K562 (cell line): ENCODE measurements at regions not wholly inside any gene's neighbourhood (a gene's known extent, or its start where the extent isn't known, plus 50 kb on each side); places are given as distances from the start of the nearest gene placed in this dataset.

Experiments used
- BCL6 ChIP-seq: fragments of 250-450 bp; sonication (Bioruptor Pico); IDR thresholded peaks from 2 replicates; pipeline ENCODE4 v1.4.0; 2020
- CREB1 ChIP-seq, 2 experiments: sonication (generic) in 1 of 2; formaldehyde crosslinking in 1 of 2; IDR thresholded peaks; 2 replicates each; pipeline versions ENCODE4 v1.6.1 to v1.8.0; 2012 to 2022; ENCODE audit warnings: inconsistent platforms in 1 of 2, mild to moderate bottlenecking in 1 of 2, missing genetic modification reagents in 1 of 2, moderate library complexity in 1 of 2
- FOXA3 ChIP-seq, 2 experiments: fragments of 450-650 bp in 1 of 2; sonication (generic) in 1 of 2; formaldehyde crosslinking; IDR thresholded peaks in 1 of 2; conservative IDR thresholded peaks in 1 of 2; 2 replicates each; pipeline versions ENCODE4 v1.4.0 to v1.8.0; 2020 to 2022; ENCODE audit warnings: mild to moderate bottlenecking in 2 of 2, missing genetic modification reagents in 1 of 2
- GABPB1 ChIP-seq: sonication (generic); formaldehyde crosslinking; IDR thresholded peaks from 2 replicates; pipeline ENCODE4 v1.8.0; 2022; ENCODE audit warnings: mild to moderate bottlenecking, missing genetic modification reagents
- HDAC3 ChIP-seq: fragments of 450-650 bp; IDR thresholded peaks from 2 replicates; pipeline ENCODE4 v1.6.1; 2018; ENCODE audit warnings: borderline replicate concordance, mild to moderate bottlenecking, moderate library complexity; ENCODE audit not compliant: partially characterized antibody
- HIVEP1 ChIP-seq: fragments of 250-450 bp; sonication (Bioruptor Pico); IDR thresholded peaks from 2 replicates; pipeline ENCODE4 v1.4.0; 2020; ENCODE audit warnings: mild to moderate bottlenecking
- KDM2B ChIP-seq: fragments of 250-450 bp; sonication (Bioruptor Pico); IDR thresholded peaks from 2 replicates; pipeline ENCODE4 v1.8.0; 2021; ENCODE audit warnings: mild to moderate bottlenecking, moderate library complexity
- MYC ChIP-seq, 2 experiments: fragments of 250-450 bp in 1 of 2; sonication (Bioruptor Pico) in 1 of 2; IDR thresholded peaks; 2 replicates each; pipeline versions ENCODE4 v1.5.1 to v1.6.1; 2012 to 2021; ENCODE audit warnings: low read depth in 2 of 2, borderline replicate concordance in 1 of 2, improper control_type of control experiment in 1 of 2, low read length in 1 of 2, mild to moderate bottlenecking in 1 of 2, moderate library complexity in 1 of 2
- PTBP1 ChIP-seq: fragments of 200-400 bp; formaldehyde crosslinking; IDR thresholded peaks from 2 replicates; pipeline ENCODE4 v1.6.1; 2017; ENCODE audit warnings: low read depth, low read length
- PTRF ChIP-seq: fragments of 450-650 bp; IDR thresholded peaks from 2 replicates; pipeline ENCODE4 v1.6.1; 2016; ENCODE audit warnings: mild to moderate bottlenecking, missing genetic modification characterization, missing compliant biosample characterization
- SAP30 ChIP-seq: fragments of 200-600 bp; sonication (generic); IDR thresholded peaks from 2 replicates; pipeline ENCODE4 v1.6.1; 2012; ENCODE audit warnings: borderline replicate concordance, low read depth, mild to moderate bottlenecking, moderate library complexity, low read length, control low read depth, inconsistent platforms; ENCODE audit not compliant: insufficient read depth, poor library complexity, severe bottlenecking
- SMAD3 ChIP-seq: fragments of 450-650 bp; formaldehyde crosslinking; conservative IDR thresholded peaks from 2 replicates; pipeline ENCODE4 v1.4.0; 2020; ENCODE audit warnings: mild to moderate bottlenecking
- TAF15 ChIP-seq: fragments of 200-400 bp; formaldehyde crosslinking; IDR thresholded peaks from 2 replicates; pipeline ENCODE4 v1.6.1; 2017; ENCODE audit warnings: mild to moderate bottlenecking, low read depth, low read length, moderate library complexity
- TARDBP ChIP-seq: fragments of 450-650 bp; IDR thresholded peaks from 2 replicates; pipeline ENCODE4 v1.6.1; 2016
- TRIM28 ChIP-seq: fragments of 450-650 bp; IDR thresholded peaks from 2 replicates; pipeline ENCODE4 v1.6.1; 2017
- U2AF1 ChIP-seq: fragments of 200-400 bp; formaldehyde crosslinking; optimal IDR thresholded peaks from 2 replicates; pipeline ENCODE3; 2017; ENCODE audit warnings: mild to moderate bottlenecking, low read depth, low read length, moderate library complexity
- ZNF175 ChIP-seq: fragments of 200-800 bp; sonication (Bioruptor generic); IDR thresholded peaks from 2 replicates; pipeline ENCODE4 v1.6.1; 2016; ENCODE audit warnings: low read depth, mild to moderate bottlenecking, missing genetic modification characterization, missing compliant biosample characterization
- TF ChIP-seq, protein P1 (sequence below): fragments of 450-650 bp; IDR thresholded peaks from 2 replicates; pipeline ENCODE4 v1.7.0; 2016; ENCODE audit warnings: borderline replicate concordance
- TF ChIP-seq, protein P2 (sequence below): fragments of 250-450 bp; sonication (Bioruptor Pico); IDR thresholded peaks from 2 replicates; pipeline ENCODE4 v1.4.0; 2020; ENCODE audit warnings: mild to moderate bottlenecking
- TF ChIP-seq, protein P3 (sequence below): fragments of 250-450 bp; sonication (Bioruptor Pico); IDR thresholded peaks from 2 replicates; pipeline ENCODE4 v1.5.0; 2021; ENCODE audit warnings: mild to moderate bottlenecking, borderline replicate concordance

DNA sequence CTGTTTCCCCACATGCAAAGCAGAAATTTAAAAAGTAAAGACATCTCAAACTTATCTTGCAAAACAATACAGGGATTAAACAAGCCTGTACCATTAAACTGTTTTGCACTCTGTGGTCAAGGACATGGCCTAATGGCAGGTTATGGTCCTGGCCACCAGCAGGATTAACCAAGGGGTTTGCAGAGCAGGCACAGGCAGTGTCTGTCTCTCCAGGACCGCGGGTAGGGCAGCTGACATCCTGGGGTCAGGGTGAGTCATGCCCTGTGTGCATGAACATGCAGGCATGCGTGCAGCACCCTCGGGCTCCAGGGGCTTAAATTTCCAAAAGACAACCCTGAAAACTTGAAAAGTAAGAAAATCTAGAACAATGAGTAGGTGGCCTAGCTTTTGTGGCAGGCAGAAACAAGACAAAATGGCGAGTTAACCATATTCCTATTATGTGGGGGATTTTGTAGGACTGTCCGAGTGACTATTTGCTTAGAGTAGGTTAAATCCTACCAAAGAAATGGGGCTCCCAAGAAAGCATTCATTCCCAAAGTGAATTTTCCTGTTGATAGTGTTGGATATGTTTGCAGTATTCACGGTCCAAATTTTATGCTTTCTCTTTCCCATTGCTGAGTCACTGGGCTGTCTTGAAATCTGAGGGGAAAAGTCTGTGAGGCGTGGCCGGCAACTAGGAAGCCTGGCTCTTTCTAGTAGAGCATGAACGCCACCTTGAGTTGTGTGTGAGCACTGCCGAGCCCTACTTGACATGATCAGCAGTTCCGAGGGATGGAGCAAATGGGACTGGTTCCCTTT, 158.4 kb upstream of the FAM20A start (continued):
- TF ChIP-seq HIVEP1 (no peak), PTBP1 (no peak), TAF15 (no peak), SMAD3 (CRISPR knock-in tag) (no peak), HDAC3 (no peak), ZNF175 (CRISPR knock-in tag) (no peak), TARDBP (no peak), TRIM28 (no peak), U2AF1 (no peak), SAP30 (no peak), MYC (IDR thresholded peaks at IDR 0.05; ENCODE audit: low read depth, low read length) (0 out of 2 replicates have a peak, but pooled peaks have one; percentile 27), MYC (CRISPR knock-in tag; IDR thresholded peaks at IDR 0.05; ENCODE audit: borderline replicate concordance, low read depth) (no peak), GABPB1 (CRISPR knock-in tag) (no peak), PTRF (tag) (no peak), KDM2B (CRISPR knock-in tag) (no peak), FOXA3 (CRISPR knock-in tag; conservative IDR thresholded peaks at IDR 0.05 in 1 of 2, IDR thresholded peaks at IDR 0.05 in 1 of 2) (no peak), CREB1 (IDR thresholded peaks at IDR 0.05) (no peak), CREB1 (CRISPR knock-in tag; IDR thresholded peaks at IDR 0.05) (no peak), BCL6 (no peak)
- TF ChIP-seq, protein P1, sequence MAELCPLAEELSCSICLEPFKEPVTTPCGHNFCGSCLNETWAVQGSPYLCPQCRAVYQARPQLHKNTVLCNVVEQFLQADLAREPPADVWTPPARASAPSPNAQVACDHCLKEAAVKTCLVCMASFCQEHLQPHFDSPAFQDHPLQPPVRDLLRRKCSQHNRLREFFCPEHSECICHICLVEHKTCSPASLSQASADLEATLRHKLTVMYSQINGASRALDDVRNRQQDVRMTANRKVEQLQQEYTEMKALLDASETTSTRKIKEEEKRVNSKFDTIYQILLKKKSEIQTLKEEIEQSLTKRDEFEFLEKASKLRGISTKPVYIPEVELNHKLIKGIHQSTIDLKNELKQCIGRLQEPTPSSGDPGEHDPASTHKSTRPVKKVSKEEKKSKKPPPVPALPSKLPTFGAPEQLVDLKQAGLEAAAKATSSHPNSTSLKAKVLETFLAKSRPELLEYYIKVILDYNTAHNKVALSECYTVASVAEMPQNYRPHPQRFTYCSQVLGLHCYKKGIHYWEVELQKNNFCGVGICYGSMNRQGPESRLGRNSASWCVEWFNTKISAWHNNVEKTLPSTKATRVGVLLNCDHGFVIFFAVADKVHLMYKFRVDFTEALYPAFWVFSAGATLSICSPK = no peak
- TF ChIP-seq, protein P2, sequence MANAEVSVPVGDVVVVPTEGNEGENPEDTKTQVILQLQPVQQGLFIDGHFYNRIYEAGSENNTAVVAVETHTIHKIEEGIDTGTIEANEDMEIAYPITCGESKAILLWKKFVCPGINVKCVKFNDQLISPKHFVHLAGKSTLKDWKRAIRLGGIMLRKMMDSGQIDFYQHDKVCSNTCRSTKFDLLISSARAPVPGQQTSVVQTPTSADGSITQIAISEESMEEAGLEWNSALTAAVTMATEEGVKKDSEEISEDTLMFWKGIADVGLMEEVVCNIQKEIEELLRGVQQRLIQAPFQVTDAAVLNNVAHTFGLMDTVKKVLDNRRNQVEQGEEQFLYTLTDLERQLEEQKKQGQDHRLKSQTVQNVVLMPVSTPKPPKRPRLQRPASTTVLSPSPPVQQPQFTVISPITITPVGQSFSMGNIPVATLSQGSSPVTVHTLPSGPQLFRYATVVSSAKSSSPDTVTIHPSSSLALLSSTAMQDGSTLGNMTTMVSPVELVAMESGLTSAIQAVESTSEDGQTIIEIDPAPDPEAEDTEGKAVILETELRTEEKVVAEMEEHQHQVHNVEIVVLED (CRISPR knock-in tag) = no peak
- TF ChIP-seq, protein P3, sequence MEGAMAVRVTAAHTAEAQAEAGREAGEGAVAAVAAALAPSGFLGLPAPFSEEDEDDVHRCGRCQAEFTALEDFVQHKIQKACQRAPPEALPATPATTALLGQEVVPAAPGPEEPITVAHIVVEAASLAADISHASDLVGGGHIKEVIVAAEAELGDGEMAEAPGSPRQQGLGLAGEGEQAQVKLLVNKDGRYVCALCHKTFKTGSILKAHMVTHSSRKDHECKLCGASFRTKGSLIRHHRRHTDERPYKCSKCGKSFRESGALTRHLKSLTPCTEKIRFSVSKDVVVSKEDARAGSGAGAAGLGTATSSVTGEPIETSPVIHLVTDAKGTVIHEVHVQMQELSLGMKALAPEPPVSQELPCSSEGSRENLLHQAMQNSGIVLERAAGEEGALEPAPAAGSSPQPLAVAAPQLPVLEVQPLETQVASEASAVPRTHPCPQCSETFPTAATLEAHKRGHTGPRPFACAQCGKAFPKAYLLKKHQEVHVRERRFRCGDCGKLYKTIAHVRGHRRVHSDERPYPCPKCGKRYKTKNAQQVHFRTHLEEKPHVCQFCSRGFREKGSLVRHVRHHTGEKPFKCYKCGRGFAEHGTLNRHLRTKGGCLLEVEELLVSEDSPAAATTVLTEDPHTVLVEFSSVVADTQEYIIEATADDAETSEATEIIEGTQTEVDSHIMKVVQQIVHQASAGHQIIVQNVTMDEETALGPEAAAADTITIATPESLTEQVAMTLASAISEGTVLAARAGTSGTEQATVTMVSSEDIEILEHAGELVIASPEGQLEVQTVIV (CRISPR knock-in tag) = no peak
